DMS114 treated with DMSO at 0.1 percent for 48 hours (cell line): ENCODE measurements at regions not wholly inside any gene's neighbourhood (a gene's known extent, or its start where the extent isn't known, plus 50 kb on each side); places are given as distances from the start of the nearest gene placed in this dataset.

Experiments
- DNase-seq: peaks from one replicate; lab custom pipeline; 2025; ENCODE audit not compliant: unreplicated experiment; lab: John Stamatoyannopoulos, UW

DNA sequence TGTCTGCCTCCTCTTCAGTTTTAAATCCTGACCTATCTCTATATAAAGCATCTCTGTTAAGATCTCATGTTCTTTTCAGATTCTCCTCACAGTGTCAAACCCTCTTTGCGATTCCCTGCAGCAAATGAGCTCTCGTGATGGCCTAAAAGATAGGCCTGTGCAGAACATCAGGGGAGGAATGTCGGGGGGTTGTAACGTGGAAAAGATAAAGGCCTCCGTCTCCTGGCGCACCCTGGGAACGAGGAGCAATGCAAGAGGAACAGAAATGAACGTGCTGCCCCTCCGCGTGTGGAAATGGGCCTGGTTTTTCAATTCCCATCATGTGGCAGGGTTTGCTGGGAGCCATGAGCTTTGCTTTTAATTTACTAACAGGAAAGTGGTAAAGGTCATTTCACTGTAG lies 285.0 kb upstream of the TPM1 start:
- no peak for DNase-seq

DNA sequence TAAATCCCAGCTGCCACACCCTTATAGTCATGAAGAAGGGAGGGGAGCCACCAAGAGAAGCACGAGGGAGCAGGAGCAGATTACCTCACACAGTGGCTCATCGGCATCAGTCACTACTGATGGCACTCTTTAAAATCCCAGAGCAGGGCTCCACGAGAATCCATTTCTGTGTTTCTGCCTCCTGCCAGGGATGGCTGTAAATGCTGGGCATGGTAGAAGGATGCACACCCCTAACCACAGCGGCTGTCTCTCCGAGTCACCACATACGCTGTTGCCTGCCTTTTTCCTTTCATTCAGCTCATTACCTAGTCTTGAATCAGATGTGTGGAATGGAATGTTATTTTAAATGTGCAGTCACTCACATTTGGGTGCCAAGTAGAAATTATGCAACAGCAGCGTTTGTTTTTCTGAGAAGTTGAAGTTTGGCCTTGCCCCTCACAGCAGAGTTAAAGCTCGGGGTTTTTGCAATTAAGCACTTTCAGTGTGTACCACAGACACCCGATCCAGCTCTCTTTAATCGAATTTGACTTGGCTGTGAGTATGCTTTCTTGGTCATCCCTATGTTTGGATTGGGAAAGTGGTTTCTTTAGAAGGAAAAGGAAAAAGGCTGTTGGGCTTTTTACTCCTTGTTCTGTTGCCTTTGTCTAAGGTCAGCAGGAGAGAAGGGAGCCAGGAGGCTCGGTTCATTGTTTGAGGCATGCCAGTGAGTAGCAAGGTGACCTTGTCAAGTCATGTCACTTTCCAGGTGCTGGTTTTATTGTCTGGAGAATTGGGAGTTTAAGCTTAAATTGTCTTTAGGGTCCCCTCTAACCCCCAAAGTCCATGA lies 284.2 kb upstream of the TPM1 start:
- DNase-seq: no peak

DNA sequence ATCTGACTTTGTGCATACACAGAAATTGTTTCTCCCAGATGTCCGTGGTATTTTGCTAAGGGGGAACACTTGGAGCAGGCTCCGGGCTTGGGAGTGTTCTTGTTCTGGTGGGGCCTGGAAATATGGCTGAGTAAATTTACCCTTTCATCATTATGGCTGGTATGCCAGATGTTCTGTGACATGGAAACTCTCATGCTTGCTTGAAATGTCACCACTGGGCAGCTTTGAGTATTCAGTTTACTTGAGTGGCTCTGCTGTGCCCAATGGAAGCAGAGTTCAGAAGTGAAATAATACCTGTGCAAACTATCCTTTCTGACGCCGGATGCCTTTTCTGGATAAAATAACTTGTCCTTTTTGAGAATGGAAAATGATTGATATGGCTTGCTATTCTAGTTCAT lies 283.6 kb upstream of the TPM1 start:
- DNase-seq: no peak

DNA sequence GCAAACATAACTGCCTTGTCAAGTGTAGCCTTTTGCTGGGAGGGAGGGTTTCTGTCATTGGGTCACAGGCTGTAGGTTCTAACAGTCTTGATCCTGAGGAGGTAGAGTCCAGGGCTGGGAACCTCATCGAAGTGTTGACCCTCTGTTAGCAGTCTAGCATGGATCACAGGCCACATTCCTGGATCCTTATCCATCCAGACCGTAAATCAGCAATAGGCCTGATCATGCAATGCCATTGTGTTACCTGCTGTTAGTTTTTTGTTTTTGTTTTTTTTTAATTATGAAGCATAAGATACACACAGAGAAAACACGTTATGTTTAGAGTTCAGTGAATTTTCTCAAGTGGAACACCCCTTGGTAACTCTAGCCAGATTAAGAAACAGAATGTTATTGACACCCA lies 282.0 kb upstream of the TPM1 start:
- no peak for DNase-seq

DNA sequence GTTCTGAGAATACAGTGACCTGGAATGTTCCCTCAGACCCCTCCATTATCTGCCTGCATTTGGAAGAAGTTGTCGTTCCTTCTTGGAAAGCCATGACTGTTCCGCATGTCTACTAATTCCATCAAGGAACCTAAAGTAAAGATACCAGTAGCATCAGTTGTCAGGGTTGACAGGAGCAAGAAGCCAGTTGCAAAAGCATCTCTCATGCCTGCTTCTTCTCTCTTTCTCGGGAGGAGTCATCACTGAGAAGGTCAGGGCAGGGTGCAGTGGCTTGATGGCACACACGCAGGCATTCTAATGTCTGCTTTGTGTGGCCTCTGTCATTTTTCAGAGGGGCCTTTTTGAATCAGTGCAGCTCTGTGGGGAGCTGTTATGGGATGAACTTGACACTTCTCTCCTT lies 276.6 kb upstream of the TPM1 start:
- DNase-seq: no peak

DNA sequence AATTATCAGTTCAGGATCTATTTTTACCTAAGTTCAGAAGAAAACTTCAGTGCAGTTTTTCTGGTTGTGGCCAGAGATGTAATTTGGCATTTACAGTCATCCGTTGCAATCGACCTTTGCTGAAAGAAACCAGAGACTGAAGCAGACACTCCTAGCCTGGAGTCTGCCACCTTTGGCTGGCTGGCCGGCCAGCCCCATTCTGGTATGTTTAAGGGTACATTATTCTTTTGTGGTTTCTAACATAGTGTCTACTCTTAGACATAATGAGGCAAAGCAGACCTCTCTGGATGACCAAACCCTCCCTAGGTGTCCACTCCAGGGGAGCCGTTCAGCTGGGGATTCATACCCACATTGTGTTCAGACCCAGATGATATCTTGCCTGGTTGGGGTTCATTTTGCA lies 275.9 kb upstream of the TPM1 start:
- no peak for DNase-seq

DNA sequence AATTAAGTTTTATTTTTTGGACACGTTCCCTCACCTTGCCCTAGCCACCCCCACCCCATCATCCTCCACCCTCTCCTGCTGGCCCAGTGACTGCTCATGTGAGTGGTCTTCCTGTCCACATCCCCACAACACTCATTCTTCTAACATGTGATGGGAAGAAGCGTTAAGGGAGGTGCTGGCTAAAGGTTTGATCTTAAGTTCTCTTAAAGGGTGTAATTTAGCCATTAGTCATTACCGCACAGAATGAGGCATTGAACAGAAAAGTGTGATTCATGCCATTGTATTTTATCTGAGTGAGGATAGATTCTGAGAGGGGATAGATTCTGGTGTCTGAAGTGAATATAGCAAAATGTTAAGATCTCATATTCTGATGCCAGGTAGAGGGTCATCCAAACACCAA lies 272.9 kb upstream of the TPM1 start:
- DNase-seq: no peak

DNA sequence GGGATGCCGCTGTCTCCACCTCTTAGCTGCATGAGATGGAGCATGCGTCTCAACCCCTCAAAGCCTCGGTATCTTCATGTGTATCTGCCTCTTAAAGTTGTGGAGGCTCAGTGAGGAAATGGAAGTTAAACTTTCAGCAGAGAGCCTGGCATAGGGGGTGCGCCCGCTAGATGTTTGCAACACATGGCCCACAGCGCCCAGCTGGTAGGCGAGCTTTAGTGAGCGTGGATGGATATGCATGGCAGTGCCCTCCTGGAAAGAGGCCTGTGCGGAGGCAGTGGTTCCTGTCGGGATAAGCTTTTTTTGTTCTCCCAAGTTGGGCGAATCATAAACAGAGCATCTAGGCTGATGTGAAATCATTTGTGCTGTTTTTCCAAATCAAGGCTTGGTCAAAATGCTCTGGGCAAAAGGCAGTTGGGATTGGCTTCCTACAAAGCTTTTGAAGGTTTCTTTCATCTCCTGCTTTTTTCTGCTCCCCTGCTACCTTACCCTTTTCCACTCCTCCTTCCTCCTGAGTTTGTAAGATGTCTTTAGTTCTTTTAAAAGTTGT lies 272.4 kb upstream of the TPM1 start:
- no peak for DNase-seq

DNA sequence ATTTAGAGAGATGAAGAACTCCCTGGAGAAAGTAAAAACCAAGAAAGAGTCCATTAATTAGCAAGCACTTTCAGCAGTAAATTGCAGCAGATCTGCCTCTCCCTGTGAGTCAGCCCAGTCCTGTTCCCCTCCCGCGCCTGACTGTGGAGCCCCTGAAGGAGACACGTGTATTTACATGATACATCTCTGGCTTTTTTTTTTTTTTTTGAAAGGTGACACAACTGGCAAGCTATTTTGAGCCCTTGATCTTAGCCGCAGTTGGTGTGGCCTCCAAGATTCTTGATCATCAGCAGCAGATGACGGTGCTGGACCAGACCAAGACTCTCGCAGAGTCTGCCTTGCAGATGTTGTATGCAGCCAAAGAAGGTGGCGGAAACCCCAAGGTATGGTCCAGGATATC lies 271.8 kb upstream of the TPM1 start:
- no peak for DNase-seq

DNA sequence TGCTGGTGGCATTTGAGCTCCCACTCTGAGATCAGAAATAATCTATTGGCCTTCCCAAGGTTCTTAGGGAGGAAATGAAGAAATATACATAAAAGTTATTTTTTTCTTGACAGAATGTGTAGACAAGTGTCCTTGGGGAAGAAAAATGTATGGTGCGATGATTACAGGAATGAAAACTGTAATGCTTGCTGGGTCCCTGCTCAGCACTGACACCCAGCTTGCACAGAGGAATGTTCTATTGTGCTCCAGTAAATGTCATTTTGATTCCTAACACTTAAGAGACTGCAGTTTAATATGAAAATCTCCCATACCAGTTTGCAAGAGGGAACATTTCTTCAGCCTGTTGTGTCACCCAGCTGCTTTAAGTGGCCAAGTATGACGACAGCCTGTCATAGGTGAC lies 271.3 kb upstream of the TPM1 start:
- no peak for DNase-seq

DNA sequence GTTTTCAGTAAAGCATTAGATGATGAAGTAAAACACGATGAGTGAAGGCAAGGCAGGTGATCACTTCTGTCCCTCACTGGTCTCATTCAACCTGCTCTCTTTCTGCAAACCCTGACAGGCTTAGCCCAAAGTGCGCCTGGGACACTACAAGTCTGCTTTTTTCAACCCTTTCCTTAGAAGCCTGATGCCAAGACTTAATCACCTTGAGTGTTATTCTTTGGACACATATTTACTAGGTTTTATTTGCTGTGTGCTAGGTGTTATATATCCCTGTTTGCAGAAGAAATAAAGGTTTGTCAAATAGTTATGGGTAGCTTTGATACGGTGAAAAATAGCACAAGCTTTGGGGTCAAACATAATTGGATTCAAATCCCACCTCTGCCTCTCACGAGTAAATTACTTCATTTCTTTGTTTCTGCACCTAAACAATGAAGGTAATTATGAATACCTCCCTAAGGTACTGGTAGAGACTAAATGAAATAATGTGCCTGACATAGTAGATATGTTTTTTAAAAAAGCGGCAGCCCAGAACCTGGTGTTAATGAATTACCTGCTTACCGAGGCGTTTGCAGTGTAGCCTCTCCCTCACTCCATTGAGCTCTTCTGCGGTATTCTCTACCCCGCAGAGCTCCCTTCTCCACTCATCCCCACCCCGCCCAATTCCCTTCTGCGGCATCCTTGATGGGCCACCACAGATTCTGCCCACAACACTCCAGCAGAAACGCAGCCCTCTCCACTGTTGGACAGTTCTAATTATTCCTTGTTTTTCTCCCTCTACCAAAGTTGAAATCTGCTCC lies 269.0 kb upstream of the TPM1 start:
- no peak for DNase-seq

DNA sequence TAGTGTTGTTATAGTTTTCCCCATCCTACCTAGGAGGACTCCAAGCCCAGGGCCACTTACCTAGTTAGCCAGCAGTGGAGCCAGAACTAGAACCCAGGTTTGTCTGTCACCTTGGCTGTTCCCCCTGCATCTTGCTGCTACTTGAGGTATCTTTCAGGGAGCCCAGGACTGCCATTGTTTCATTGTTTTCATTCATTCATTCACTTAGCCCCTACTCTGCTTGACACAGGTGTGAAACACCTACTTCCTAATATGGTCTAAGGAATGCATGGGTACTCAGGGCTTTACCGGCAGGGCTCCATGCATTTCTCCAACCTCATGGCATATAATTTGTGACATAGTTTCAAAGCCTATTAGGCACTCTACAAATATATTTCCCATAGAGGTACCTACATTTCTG lies 266.6 kb upstream of the TPM1 start:
- no peak for DNase-seq

DNA sequence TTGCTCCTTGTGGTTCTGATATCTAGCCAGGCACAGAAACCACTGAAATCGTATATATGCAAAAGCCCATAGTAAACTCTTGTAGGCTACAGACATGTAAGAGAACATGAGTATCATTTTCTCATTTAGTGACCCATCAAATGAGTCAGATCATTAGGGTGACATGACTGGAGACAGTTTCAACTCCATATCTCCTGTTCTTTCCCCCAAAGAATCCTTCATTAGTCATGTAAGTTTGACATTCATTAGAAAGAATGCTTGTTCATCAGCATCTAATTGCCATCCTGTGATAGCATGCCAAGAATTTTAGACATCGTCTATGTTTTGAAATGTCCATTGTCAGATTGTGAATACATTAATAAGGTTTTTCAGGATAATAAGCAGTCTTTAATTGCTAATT lies 264.9 kb upstream of the TPM1 start:
- DNase-seq: no peak

DNA sequence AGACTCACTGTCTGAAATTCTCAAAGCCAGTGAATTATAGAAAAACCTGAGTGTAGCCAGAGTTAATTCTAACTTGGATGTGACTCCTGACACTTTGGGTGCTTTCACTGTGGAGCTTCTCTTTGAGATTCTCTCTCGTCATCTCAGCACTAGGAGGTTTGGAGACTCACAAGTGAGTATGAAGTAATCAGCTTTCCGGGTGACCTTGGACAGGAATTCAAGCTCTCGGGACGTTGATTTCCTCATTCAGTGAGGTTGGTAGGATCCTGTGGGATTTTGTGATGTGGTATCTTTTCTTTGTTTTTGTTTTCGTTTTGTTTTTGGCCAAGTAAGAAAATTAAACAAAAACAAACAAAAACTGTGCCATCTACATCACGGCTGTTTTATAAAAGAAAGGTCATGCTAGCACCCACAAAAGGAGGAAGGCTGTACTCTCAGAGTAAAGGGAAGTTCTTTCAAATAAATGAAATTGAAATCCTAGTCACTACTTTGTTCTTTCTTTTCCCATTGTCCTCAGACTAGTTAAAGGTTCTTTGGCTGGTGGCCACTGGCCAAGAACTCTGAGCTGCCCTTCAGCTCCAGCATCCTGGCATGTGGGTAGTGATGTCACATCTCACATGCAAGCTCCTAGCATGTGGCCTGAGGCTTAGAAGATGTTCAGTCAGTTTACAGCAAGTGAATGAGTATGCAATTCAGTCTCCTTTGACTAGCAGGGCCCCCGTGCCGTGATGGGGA lies 263.3 kb upstream of the TPM1 start:
- no peak for DNase-seq

DNA sequence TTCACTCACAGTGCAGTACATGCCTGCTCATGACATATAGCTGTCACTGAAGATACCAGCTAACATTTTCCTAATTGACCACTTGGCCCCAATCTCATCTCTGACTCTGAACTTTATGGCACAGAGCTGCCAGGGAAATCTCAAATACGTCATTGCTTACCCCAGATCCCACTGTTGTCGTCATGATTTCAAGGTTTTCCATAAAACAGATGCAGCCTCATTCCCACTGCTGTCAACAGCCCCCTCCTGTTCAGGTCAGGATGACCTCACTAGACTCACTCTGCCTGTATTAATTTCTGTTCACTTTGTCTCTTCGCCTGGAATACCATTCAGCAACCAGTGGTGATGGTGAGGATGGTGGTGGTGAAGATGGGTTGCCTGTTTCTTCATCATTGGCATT lies 262.6 kb upstream of the TPM1 start:
- no peak for DNase-seq

DNA sequence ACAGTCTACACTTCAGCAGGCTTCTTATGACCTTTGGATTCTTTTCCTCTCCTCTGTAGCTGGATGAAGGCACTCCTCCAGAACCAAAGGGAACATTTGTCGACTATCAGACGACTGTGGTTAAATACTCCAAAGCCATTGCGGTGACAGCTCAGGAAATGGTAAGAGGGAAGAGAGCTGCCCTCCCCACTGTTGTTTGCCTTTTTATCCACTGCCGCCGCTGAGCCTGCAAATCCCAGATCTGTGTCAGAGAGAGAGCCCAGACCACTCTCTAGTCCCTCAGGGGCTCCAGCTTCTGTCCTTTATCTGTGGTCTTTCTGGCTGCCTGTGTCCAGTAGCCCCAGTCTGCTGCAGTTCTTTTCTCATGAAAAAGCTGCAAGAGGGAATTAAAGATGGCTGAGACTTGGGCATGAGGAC lies 261.5 kb upstream of the TPM1 start:
- no peak for DNase-seq

DNA sequence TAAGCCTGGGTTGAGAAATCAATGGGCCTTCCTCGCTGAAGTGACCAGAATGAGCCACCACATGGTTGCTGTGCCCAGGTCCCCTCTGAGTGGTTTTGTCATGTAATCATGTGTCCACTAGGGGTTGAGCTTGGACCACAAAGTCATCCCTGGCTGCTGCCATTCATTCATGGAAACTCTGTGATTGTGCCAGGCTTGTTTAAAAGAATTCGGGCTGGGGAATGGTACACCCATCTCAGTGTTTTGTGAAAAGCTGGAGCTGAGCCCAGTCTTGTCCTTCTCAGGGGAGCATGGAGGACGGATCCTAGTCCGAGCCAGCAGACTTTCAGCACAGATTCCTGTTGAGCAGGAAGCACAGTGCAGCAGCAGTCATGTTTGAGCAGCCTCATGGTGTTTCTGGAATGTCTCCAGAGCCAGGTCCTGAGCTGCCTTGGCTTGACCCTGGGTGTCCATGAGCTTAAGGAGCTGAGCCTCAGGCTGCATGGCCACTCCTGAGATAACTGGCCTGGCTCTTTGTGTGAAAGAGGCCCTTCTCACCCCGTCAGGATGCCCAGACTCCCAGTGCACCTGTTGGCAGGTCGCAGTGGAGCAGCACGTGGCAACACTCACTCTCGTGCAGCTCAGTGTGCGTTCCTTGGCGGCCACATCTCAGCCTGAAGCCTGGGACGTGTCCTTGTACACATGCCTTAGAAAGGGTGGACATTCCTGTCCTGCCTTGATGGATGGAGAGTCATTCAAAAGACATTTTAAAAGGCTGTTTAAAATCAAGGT lies 260.3 kb upstream of the TPM1 start:
- DNase-seq: peak; percentile 28

DNA sequence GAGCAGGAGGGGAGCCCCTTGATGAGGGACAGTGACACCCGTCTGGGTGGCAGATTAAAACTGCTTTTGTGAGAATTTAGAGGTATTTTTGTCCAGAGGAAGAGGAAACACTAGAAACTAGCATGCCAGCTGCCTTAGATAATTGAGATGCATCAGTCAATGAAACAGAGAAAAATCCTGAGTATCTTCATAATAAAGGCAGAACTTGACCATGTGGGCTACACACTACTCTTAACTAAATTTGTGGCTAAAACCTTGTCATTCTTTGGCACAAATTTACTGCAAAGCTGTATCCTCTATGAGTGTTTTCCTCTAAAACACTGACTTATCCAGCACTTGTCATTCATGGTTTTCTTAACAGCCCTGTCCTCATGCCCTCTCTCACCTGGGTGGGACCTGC lies 259.7 kb upstream of the TPM1 start:
- no peak for DNase-seq

DNA sequence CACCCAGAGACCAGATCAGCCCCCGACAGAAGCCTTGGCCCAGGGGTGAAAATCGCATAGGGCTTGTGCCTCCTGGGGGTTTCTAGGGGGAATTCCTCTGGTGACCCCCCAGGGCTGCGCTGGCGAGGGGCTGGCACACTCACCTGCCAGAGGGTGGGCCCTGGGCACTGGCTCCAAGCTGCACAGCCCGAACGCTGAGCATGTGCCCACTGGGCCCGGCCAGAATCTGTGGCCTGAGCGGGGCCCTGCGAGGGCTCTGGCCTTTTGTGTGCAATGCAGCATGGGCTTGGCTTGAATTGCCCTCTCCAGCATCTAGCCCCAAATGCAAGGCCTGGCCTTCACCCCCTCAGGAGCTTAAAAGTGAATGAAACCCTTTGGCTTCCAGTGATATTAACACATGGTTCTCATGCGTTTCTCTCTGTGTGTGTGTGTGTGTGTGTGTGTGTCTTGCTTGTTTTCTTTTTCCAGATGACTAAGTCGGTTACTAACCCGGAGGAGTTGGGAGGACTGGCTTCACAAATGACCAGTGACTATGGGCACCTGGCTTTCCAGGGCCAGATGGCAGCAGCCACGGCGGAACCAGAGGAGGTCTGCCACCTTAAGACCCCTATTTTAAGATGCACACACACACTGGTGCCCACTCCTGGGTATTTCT lies 259.1 kb upstream of the TPM1 start:
- no peak for DNase-seq
